GM18909 (cell line): ENCODE measurements at regions not wholly inside any gene's neighbourhood (a gene's known extent, or its start where the extent isn't known, plus 50 kb on each side); places are given as distances from the start of the nearest gene placed in this dataset.

Source experiments
- ATAC-seq: cut with Tn5 transposase; IDR thresholded peaks from one replicate; pipeline ENCODE4 v1.9.1; 2021; ENCODE audit warnings: mild to moderate bottlenecking; ENCODE audit not compliant: unreplicated experiment, poor library complexity

DNA sequence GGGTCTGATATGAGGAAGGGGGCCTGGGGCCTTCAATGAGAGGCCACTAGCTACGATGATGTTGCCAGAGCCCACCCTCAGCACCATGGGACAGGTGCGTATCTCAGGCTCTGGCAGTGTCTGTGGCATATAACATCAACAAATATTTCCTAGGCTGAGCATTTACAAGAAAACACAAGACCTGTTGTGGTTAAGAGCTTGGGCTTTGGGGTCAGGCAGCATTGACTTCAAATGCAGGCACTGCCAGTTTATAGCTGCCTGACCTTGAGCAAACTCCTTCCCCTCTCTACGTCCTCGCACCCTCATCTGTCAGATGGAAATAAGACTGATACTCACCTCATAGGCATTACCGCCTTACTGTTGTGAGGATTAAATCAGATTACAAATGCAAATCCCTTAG, 156.0 kb downstream of the KATNAL1 start:
- no peak for ATAC-seq

DNA sequence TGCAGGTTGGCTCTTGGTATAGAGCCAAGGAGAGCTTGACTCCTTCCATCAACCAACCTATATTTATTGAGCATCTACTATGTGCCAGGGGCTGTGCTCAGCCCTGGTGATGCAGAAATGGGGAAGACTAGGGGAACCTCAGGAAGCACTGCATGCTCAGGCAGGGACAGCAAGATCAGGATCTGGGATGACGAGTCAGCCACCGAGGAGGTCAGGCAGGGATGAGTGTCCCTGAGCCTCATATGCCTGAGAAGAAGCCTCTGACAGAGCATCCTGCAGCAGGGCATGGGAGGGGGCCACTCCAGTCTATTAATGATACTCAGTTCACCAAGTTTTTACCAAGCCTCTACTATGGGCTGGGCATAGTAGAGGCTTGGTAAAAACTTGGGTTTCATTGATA, 158.1 kb downstream of the KATNAL1 start:
- no peak for ATAC-seq

DNA sequence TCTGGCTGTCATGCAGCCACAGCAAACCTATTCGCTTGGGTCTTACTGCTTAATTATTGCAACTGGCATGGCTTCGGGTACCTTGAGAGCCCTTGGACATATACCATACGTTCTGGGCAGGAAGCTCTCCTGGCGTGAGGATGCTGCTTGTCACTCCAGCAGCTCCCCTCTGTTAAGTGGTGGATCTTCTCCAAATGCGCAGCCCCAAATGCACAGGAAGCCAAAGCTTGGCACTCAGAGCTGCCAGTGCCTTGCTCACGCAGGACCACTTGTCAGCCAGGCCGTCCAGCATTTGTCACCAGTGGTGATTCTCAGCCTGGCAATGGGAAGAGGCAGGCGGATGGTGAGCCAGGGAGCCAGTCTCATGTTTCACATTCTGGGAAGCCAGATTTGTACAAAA, 158.6 kb downstream of the KATNAL1 start:
- no peak for ATAC-seq

DNA sequence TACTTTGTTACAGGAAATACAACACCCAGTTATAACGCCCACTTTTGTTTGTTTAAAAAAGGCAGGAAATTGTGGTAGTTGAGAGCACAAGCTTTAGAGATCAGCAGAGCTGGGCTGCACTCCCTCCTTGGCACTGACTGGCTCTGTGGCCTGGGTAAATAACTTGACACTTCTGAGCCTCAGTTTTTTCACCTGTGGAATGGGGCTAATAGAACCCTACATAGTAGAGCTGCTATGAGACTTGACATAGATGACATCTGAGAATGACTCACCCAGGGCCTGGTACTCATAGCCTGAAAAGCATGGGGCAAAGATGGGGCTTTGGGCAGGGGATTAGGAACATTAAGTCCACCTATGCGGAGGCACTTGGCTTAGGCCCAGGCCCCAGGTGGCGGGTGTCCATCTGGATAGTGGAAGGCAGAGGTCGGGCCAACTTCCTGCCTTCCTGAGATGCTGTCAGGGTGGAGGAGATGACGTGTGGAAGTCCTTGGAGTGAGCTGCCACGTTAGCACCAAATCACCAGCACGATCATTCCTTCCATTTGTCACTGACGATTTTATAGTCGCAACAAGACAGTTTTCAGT, 159.1 kb downstream of the KATNAL1 start:
- no peak for ATAC-seq

DNA sequence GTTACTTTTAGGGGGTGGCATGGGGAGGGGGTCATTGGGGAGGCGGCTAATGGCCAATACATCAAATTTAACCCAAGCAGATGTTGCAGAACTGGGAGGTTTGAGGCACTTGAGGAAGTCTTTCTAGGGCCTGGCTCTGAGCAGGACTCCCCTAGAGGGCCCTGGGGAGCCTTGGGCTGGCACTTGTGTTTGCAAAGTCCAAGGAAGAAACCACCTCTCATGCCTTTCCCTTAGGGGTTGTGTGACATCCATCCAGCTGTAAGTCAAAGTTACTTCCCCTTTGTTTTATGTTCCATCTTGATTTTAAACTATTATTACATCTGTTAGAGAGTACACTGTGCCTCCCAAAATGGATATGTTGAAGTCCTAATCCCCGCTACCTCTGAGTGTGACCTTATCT, 159.9 kb downstream of the KATNAL1 start:
- no peak for ATAC-seq

DNA sequence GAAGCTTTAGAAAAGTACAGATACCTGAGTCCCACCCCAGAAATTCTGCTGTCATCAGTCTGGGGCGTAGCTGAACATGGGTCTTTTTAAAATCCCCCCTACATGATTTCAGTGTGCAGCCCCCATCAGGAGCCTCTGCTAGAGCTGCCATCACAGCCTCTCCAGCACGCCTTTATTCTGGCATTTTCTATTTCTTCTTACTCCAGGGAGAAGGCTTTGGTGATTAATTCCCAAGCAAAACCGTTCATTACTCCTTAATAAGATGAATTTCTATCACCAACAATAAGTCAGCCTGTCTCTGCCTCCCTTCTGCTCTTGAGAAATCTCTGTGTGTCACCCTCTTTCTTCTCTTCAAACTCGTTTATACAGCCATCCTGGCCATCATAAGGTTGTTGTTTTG, 160.3 kb downstream of the KATNAL1 start:
- no peak for ATAC-seq

DNA sequence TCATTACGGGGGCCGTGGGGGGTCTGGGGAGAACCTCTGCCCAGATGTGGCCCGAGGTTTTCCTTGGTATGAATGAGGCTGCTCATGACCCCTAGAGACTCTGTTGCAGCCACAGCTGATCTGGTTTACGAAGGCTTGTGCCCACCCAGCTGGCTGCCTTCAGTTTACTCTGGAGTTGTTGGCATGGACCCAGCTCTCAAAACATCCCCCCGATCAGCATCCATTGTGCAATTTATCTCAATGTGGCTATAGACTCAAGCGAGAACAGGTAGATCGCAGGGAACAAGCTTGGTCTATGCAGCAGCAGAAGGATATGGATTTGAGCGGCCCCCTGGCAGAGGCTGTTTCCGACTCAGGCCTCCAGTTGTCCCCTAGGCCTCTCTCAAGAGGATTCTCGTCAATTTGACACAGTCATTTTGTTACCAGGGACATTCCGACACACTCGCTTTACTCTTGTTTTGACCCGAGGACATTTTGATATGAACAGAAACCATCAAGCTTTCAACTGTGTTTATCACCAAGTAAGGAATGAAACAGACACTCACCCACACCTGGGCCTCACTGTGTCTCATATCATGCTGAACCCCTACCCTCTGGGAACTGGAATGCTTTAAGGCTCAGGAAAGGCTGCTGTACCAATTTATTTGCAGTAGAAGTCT, 161.5 kb downstream of the KATNAL1 start:
- ATAC-seq, result peak; percentile 52

DNA sequence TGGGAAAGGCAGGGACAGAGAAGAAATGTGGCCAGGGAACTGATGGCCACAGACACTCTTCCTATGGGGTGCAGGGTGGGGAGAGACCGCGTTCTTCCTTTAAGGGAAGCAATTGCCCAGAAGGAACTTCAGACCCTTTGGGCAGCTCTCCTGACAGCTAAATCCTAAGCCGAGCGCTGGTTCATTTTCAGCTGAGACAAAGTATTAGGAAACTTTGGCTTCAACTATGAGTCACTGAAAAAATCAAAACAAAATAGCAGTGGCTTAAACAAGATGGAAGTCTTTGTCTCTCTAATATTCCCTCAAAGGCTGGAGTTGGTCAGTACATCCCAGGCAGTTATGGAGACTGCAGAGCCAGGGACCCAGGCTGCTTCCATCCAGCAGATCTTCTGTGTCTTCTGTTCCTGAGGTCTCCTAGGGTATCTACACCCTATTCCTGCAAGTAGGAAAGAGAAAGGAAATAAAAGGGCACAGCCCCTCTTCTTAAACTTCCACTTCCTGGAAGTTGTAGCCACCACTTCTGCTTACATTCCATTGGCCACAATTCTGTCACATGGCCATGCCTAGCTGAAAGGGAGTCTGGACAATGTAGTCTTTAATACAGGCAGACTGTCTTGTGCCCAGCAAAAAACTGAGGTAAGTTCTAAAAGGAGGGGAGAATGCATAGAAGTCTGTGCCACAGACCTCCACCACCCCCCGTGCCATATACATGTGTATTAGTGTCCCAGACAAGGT, 163.5 kb downstream of the KATNAL1 start:
- ATAC-seq, result no peak

DNA sequence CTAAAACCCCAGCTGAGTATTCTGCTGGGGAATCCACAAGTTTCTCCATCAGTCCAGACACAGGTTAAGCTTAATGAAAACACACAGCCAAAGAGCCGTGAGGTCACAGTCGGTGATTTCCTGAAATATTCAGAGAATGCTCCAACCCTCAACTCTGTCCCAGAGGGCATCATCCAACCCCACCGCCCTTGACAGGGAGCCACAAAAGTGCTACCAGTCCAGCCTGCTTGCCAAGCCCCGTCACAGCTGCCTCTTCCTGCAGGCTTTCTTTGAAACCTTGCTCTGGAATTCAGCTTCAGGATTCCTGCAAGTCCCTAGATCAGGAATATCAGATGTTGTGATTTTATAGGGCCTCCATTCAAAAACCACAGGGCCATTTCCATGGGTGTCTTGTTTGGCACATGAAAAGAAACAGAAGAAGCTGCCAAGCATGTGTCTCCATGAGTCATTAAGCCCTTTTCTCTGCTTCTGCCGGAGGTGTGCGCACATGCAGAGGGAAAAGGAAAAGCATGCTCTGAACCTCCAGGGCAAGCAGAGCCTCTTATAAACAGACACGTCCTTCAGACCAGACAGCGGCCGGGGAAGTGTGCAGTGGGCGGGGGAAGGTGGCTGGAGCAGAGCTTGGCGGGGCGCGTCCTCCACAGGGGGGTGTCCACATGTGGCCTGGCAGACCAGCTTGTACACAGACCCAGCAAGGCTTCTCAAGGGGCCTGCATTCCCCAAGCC, 164.7 kb downstream of the KATNAL1 start:
- ATAC-seq, result no peak

DNA sequence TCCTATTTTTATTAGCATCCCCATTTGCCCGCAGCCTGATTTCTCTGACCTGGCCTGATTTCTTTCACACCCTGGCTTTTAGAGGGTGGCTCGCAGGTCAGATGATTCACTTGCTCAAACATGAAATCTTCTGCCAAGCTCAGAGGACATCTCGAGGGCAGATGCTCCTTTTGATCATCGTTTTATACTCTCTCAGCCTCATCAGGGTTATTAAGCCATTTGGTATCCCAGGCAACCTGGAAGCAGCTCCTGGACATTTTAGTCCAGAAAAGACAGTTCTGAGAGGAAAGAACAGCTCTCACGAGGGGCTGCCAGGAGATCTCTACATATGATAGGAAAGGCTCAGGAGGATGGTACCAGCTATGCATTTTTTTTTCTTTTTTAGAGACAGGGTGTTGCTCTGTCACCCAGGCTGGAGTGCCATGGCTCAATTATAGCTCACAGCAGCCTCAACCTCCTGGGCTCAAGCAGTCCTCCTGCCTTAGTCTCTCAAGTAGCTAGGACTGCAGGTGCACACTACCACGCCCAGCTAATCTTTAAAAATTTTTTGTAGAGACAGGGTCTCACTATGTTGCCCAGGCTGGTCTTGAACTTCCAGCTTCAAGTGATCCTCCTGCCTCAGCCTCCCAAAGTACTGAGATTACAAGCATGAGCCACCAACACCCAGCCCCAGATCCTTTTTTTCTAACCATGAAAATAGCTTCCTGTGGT, 165.4 kb downstream of the KATNAL1 start:
- ATAC-seq, result no peak

DNA sequence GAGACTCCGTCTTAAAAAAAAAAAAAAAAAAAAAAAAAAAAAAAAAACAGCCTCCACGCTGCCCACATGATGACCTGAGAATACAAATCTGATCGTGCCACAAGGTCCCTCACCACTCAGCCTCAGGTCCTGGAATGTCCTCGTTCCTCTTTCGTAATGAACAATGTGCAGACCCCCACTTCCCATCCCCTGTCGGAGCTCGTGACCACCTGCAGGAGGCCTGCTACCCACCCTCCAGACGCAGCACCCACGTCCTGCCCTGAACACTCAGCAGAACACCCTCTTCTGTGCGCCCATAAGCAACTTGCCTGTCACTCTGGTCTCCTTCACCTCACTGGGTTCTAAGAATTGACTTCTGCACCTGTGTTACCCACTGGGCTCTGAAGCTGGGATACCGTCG, 166.4 kb downstream of the KATNAL1 start:
- ATAC-seq, result no peak

DNA sequence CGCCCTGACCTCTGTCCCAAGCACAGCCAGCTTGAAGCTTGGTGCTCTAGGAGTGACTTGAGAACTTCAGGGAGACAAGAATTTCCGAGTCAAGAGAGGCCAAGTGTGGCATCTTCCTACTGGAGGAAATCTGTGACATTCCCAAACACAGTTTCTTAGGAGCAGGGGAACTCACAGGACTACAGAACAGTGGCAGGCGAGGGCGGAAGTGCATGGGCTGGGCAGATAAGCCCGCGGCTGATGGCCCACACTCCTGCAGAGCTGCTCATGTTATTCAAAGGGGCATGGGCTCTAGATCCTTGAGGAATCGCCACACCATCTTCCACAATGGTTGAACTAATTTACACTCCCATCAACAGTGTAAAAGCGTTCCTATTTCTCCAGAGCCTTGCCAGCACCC, 168.8 kb downstream of the KATNAL1 start:
- ATAC-seq, result no peak

DNA sequence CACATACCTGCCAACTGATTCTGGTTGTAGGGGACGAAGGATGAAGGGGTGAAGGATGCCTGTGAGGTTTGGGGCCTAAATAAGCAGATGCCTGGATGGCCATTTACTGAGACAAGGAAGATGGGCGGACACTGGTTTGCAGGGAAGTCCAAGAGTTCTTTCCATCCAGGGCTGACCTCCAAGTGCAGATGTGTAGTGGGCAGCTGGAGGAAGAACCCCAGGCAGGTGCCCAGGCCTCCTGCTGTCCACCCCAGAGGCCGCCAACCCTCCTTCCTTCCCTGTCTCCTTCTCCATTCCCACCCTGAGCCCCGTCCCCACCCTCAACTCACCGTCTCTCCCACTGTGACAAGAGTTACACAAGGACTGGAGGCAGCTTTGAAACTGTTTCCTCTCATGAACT, 171.5 kb downstream of the KATNAL1 start:
- ATAC-seq, result no peak

DNA sequence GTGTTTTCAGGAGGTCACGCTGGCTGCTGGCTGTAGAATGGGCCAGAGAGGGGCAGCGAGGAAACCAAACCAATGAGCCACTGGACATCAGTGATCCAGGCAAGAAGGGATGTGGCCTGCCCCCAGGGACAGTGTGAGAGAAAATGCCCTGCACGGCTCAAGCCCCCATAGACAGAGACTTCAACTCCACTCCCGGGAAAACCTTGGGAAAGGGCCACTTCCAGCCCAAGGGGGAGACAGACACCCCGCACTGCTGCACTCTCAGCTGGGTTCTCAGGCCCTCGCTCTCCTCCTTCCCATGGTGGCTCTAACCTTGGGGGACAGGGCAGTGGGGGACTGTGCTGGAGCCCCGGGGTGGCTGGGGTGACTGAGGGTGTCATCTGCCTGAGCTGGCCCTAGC, 172.0 kb downstream of the KATNAL1 start:
- ATAC-seq, result no peak

DNA sequence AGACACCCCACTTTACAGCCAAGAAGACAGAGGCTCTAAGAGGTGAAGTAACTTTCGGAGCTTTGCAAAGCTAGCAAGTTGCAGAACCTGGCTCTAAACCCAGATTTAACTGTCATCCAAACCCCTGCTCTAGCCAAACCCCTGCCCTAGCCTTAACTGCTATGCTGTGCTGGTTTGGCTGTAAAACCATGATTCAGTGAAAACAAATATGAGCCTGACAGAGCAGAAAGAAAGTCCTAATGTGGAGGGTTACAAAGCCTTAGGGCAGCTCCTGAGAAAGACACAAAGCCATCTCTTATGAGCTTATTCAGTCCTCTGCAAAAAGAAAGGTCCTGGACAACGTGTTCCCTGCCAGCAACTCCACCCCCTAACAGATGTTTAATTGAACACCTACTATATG, 172.8 kb downstream of the KATNAL1 start:
- ATAC-seq, result no peak

DNA sequence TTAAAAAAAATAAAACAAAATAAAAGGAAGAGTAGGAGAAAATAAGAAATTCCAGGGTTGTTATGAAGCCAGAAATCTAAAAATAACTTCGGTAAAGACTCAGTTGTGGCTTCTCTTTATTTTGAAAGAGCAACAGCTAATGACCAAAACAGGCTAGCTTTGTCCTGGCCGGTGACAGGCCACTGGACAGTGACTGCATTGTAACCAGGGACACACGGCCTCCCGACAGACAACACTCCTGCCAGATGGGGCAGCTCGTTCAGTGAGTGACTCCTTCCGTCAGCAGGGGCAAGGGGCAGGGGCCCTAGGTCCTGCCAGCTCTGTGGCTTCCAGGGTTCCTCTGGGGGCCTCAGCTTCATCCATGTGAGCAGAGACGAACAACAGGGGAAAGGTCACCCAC, 173.4 kb downstream of the KATNAL1 start:
- no peak for ATAC-seq

DNA sequence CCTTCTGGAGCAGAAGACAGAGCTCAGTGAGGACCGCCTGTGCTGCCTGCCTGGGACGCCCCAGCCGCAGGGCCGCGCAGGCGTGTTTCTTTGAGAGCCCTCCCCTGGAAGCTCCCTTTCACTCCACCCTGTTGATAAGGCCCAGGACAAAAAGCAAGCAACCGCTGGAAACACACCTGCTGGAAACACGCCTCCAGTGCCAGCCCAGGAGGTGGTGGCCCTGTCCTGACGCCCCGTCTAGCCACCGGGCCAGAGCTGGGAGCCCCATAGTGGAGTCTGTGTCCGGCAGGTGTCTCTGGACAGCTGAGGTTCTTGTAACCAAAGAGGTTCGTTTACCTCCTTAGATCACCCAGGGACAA, 173.8 kb downstream of the KATNAL1 start:
- ATAC-seq, result no peak

DNA sequence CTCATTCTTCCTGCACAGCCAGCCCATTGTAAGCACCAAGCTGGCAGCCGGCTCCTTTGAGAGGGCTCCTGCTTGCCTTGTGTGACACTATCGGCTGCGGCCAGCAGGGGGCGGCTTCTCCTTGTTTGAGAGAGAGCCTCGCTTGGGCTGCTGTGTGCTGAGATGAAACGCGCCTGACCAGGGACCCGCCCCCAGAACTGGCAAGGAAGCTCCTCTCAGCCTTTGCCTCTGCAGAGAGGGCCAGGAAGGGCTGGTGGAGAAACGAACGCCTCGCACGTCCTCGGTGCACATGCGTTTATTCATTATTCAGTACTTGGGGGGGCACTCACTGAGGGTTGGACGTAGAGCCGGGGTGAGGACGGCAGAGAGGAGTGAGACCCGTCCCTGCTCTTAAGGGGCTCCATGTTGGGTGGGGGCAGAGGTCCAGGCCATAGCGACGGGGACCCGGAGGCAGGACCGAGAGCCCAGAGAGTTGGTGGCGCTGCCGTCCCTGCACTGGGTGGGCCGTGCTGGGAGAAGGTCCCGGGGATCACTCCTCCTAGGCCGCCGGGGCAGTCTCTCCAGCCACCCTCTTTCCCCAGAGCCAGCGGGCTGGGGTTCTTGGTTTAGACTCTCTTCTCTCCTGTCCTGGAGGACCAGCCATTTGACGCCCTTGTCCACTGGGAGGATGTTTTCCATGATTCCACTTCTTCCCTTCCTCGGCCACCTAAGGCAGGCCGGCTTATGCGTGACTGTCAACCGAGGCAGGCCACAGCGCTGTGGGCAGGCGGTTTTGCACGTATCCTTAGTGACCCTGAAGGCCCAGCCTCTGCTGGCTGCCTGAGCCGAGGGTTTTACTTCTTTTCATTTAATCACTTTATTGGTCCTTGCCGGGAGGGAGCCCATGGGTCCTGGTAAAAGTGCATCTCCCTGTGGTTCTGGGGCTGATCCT, 174.5 kb downstream of the KATNAL1 start:
- peak; percentile 93 for ATAC-seq

DNA sequence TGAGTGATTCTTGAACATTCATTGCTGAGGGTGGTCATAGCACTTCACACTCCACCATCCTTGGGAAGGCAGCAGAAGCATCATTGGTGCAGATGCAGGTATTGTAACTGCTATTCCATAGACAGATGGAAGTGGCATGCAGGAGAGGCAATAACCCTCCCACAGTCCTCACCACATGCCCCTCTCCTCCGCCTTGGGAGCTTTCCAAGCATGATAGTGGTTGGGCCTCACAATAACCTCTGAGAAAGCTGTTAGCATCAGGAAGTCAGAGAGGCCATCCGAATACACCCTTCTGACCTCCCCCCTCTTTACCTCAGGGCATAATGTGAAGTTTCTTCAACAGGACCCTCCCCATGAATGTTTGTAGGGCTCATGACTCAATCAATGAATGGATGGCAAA, 177.9 kb downstream of the KATNAL1 start:
- ATAC-seq, result no peak

DNA sequence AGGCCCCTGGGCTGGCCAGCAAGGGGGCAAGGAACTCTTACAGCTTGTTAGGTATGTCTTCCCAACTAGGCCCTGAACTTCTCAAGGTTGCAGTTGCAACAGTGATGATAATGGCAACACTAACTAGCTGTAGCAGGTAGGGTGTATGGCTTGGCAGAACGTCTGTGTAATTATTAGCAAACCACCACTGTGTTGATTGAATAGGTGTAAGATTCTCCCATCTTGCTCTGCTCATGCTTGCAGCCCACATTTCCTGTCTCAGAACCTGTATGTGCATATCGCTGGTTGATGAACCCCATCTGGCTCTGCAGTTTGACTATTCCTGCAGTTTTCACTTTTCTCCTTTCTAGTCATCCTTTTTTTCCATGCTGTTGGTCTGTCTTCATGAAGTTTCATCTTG, 178.8 kb downstream of the KATNAL1 start:
- peak; percentile 78 for ATAC-seq
